ENCODE measurements at regions not wholly inside any gene's neighbourhood (a gene's known extent, or its start where the extent isn't known, plus 50 kb on each side); places are given as distances from the start of the nearest gene placed in this dataset.

DNA sequence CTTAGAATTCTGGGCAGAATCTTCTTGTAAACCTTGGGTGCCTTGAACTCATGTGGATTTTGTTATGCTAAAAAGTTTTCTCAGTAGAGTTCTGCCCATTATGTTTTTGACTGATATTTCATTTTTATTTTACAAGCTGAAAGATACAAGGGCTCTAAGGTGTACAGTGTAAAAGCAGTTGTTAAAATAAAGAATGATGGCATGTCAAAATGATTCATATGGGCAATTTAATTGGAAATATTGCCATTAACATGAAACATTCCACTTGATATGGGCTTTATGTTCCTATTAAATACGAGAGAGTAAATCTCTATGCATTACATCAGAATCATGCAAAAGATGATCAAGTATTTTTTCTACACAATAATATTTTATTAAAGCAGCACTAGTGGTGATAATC, 295.1 kb upstream of the ATP2B1 start:
- Histone ChIP-seq H3K36me3 (ENCODE audit: control insufficient read depth, insufficient read depth, low read length) (no peaks in the 10 kb centered on the region), H3K9ac (ENCODE audit: low read length) (no peak overlapping the region), H3K27ac (ENCODE audit: low read depth, low read length) (no peak overlapping the region), H3K27me3 (ENCODE audit: control insufficient read depth, insufficient read depth, low read length) (no peaks in the 10 kb centered on the region), H3K4me1 (ENCODE audit: control insufficient read depth, insufficient read depth, low read length) (peaks cover 4% of the 10 kb centered on the region), H3K4me3 (ENCODE audit: low read length) (no peak overlapping the region)

GRCh38 chr12:90000721-90001120, 292.1 kb upstream of the ATP2B1 start:
- no peaks in the 10 kb centered on the region for H3K36me3 ChIP-seq (ENCODE audit: control insufficient read depth, insufficient read depth, low read length)
- H3K4me3 ChIP-seq (ENCODE audit: low read length): no peak overlapping the region
- H3K27ac ChIP-seq (ENCODE audit: low read depth, low read length): no peak overlapping the region
- H3K4me1 ChIP-seq (ENCODE audit: control insufficient read depth, insufficient read depth, low read length): peaks cover 4% of the 10 kb centered on the region
- H3K9ac ChIP-seq (ENCODE audit: low read length): no peak overlapping the region
- H3K27me3 ChIP-seq (ENCODE audit: control insufficient read depth, insufficient read depth, low read length): no peaks in the 10 kb centered on the region

GRCh38 chr12:89999699-90000505, 291.3 kb upstream of the ATP2B1 start:
- Histone ChIP-seq H3K9ac (ENCODE audit: low read length) (no peak overlapping the region), H3K4me1 (ENCODE audit: control insufficient read depth, insufficient read depth, low read length) (peaks cover 4% of the 10 kb centered on the region), H3K27me3 (ENCODE audit: control insufficient read depth, insufficient read depth, low read length) (no peaks in the 10 kb centered on the region), H3K36me3 (ENCODE audit: control insufficient read depth, insufficient read depth, low read length) (no peaks in the 10 kb centered on the region), H3K4me3 (ENCODE audit: low read length) (no peak overlapping the region), H3K27ac (ENCODE audit: low read depth, low read length) (no peak overlapping the region)

DNA sequence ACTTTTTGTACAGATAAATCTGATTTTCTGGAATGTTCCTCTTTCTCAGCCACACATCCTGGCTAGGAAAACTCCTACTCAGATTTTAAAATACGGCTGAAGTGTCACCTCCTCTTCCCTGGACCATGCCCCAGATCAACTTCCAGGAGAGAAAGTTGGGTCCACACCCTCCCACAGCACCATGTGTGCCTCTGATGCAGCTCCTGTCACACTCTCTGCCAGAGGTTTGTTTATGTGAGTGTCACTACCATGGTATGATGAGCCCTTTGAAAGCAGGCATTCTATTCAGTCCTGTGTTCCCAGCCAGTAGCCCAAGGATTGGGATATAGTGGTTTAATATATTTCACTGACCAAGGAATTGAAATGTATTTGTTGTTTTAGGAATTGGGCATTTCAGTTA, 287.2 kb upstream of the ATP2B1 start:
- no peaks in the 10 kb centered on the region for H3K36me3 ChIP-seq (ENCODE audit: control insufficient read depth, insufficient read depth, low read length)
- H3K27me3 ChIP-seq (ENCODE audit: control insufficient read depth, insufficient read depth, low read length): no peaks in the 10 kb centered on the region
- H3K27ac ChIP-seq (ENCODE audit: low read depth, low read length): no peak overlapping the region
- no peak overlapping the region for H3K9ac ChIP-seq (ENCODE audit: low read length)
- no peak overlapping the region for H3K4me3 ChIP-seq (ENCODE audit: low read length)
- H3K4me1 ChIP-seq (ENCODE audit: control insufficient read depth, insufficient read depth, low read length): no peaks in the 10 kb centered on the region

DNA sequence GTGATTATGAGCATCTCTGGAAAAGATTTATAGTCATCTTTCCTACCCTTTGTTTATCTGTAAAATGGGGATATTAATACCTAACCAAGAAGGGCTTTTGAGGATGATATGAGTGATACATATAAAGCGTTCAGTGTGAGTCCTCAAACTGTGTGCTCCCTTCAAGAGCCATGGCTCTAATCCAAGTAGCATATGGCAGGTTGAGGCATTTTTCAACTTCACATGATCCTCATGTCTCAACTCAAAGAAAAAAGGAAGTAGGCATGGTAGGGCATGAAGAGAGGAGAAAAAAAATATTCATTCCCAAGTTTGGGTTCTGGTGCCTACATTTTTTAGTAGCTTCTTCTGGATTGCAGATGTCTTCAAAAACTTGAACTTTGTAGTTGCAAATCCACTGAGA, 286.3 kb upstream of the ATP2B1 start:
- H3K4me3 ChIP-seq (ENCODE audit: low read length): no peak overlapping the region
- no peaks in the 10 kb centered on the region for H3K36me3 ChIP-seq (ENCODE audit: control insufficient read depth, insufficient read depth, low read length)
- no peaks in the 10 kb centered on the region for H3K4me1 ChIP-seq (ENCODE audit: control insufficient read depth, insufficient read depth, low read length)
- H3K27me3 ChIP-seq (ENCODE audit: control insufficient read depth, insufficient read depth, low read length): no peaks in the 10 kb centered on the region
- H3K27ac ChIP-seq (ENCODE audit: low read depth, low read length): no peak overlapping the region
- no peak overlapping the region for H3K9ac ChIP-seq (ENCODE audit: low read length)

DNA sequence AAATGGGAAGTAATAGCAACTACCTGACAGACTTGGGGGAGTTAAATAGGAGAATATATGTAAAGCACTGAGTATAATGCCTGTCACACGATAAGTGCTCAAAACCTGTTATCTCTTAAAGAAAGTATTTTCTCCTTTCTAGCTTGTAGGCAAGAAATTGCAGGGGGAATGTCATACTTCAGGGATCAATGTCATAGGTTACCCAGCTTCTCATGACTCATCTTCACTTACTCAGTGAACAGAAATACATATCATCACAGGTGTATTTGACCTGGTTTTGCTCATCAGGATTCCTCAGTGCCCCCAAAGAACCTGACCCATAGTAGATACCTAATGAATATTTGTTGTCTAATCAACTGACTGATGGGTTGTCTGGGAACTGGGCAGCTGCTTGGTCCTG, 285.0 kb upstream of the ATP2B1 start:
- Histone ChIP-seq H3K4me3 (ENCODE audit: low read length) (no peak overlapping the region), H3K36me3 (ENCODE audit: control insufficient read depth, insufficient read depth, low read length) (no peaks in the 10 kb centered on the region), H3K9ac (ENCODE audit: low read length) (no peak overlapping the region), H3K27ac (ENCODE audit: low read depth, low read length) (no peak overlapping the region), H3K27me3 (ENCODE audit: control insufficient read depth, insufficient read depth, low read length) (no peaks in the 10 kb centered on the region), H3K4me1 (ENCODE audit: control insufficient read depth, insufficient read depth, low read length) (no peaks in the 10 kb centered on the region)

GRCh38 chr12:89992668-89993451, 284.2 kb upstream of the ATP2B1 start:
- Histone ChIP-seq H3K36me3 (ENCODE audit: control insufficient read depth, insufficient read depth, low read length) (no peaks in the 10 kb centered on the region), H3K27me3 (ENCODE audit: control insufficient read depth, insufficient read depth, low read length) (no peaks in the 10 kb centered on the region), H3K4me1 (ENCODE audit: control insufficient read depth, insufficient read depth, low read length) (no peaks in the 10 kb centered on the region), H3K27ac (ENCODE audit: low read depth, low read length) (no peak overlapping the region), H3K4me3 (ENCODE audit: low read length) (no peak overlapping the region), H3K9ac (ENCODE audit: low read length) (no peak overlapping the region)

GRCh38 chr12:89991807-89992590, 283.4 kb upstream of the ATP2B1 start:
- Histone ChIP-seq H3K4me1 (ENCODE audit: control insufficient read depth, insufficient read depth, low read length) (no peaks in the 10 kb centered on the region), H3K27me3 (ENCODE audit: control insufficient read depth, insufficient read depth, low read length) (no peaks in the 10 kb centered on the region), H3K4me3 (ENCODE audit: low read length) (no peak overlapping the region), H3K27ac (ENCODE audit: low read depth, low read length) (no peak overlapping the region), H3K9ac (ENCODE audit: low read length) (no peak overlapping the region), H3K36me3 (ENCODE audit: control insufficient read depth, insufficient read depth, low read length) (no peaks in the 10 kb centered on the region)

- Histone ChIP-seq H3K27me3 (ENCODE audit: control insufficient read depth, insufficient read depth, low read length) (no peaks in the 10 kb centered on the region), H3K4me1 (ENCODE audit: control insufficient read depth, insufficient read depth, low read length) (no peaks in the 10 kb centered on the region), H3K4me3 (ENCODE audit: low read length) (no peak overlapping the region), H3K9ac (ENCODE audit: low read length) (no peak overlapping the region), H3K36me3 (ENCODE audit: control insufficient read depth, insufficient read depth, low read length) (no peaks in the 10 kb centered on the region), H3K27ac (ENCODE audit: low read depth, low read length) (no peak overlapping the region)
These were observed 279.7 kb upstream of the ATP2B1 start for GRCh38 chr12:89988188-89988915.

GRCh38 chr12:89985935-89986334, 277.3 kb upstream of the ATP2B1 start:
- Histone ChIP-seq H3K9ac (ENCODE audit: low read length) (no peak overlapping the region), H3K27me3 (ENCODE audit: control insufficient read depth, insufficient read depth, low read length) (no peaks in the 10 kb centered on the region), H3K36me3 (ENCODE audit: control insufficient read depth, insufficient read depth, low read length) (no peaks in the 10 kb centered on the region), H3K4me1 (ENCODE audit: control insufficient read depth, insufficient read depth, low read length) (no peaks in the 10 kb centered on the region), H3K27ac (ENCODE audit: low read depth, low read length) (no peak overlapping the region), H3K4me3 (ENCODE audit: low read length) (no peak overlapping the region)

- no peak overlapping the region for H3K9ac ChIP-seq (ENCODE audit: low read length)
- no peak overlapping the region for H3K4me3 ChIP-seq (ENCODE audit: low read length)
- H3K27ac ChIP-seq (ENCODE audit: low read depth, low read length): no peak overlapping the region
- no peaks in the 10 kb centered on the region for H3K36me3 ChIP-seq (ENCODE audit: control insufficient read depth, insufficient read depth, low read length)
- no peaks in the 10 kb centered on the region for H3K4me1 ChIP-seq (ENCODE audit: control insufficient read depth, insufficient read depth, low read length)
- H3K27me3 ChIP-seq (ENCODE audit: control insufficient read depth, insufficient read depth, low read length): no peaks in the 10 kb centered on the region
These were observed 276.2 kb upstream of the ATP2B1 start for GRCh38 chr12:89984846-89985245.

GRCh38 chr12:89983622-89984021, 275.0 kb upstream of the ATP2B1 start:
- Histone ChIP-seq H3K27me3 (ENCODE audit: control insufficient read depth, insufficient read depth, low read length) (no peaks in the 10 kb centered on the region), H3K4me3 (ENCODE audit: low read length) (no peak overlapping the region), H3K27ac (ENCODE audit: low read depth, low read length) (no peak overlapping the region), H3K36me3 (ENCODE audit: control insufficient read depth, insufficient read depth, low read length) (no peaks in the 10 kb centered on the region), H3K4me1 (ENCODE audit: control insufficient read depth, insufficient read depth, low read length) (no peaks in the 10 kb centered on the region), H3K9ac (ENCODE audit: low read length) (no peak overlapping the region)
